ENCODE measurements at regions not wholly inside any gene's neighbourhood (a gene's known extent, or its start where the extent isn't known, plus 50 kb on each side); places are given as distances from the start of the nearest gene placed in this dataset.

GRCh38 chr5:28265877-28266276 lies 1227.5 kb upstream of the CDH9 start:
- TF ChIP-seq MAX (IDR thresholded peaks at IDR 0.05; ENCODE audit: insufficient read depth, insufficient read length) (no peak), CTCF (IDR thresholded peaks at IDR 0.05; ENCODE audit: extremely low read depth in 1 of 2, insufficient read depth in 1 of 2, low read depth in 1 of 2, low read length in 2 of 2) (no peak), MYC (IDR thresholded peaks at IDR 0.05; ENCODE audit: low read depth, low read length) (no peak), FOS (IDR thresholded peaks at IDR 0.05; ENCODE audit: borderline replicate concordance, insufficient read depth, low read length) (no peak)

All from endothelial cell of umbilical vein (primary cell).